ENCODE measurements at regions not wholly inside any gene's neighbourhood (a gene's known extent, or its start where the extent isn't known, plus 50 kb on each side); places are given as distances from the start of the nearest gene placed in this dataset.

- no peaks in the 10 kb centered on the region for H3K9me3 ChIP-seq (replicated peaks; ENCODE audit: control insufficient read depth, insufficient read depth, low read length)
- H3K4me1 ChIP-seq (ENCODE audit: control insufficient read depth, extremely low read depth, insufficient read depth, low read length), result no peaks in the 10 kb centered on the region
- H3K9me1 ChIP-seq (replicated peaks; ENCODE audit: control insufficient read depth, extremely low read depth, insufficient read depth, low read length), result no peaks in the 10 kb centered on the region
- H3K36me3 ChIP-seq (ENCODE audit: control insufficient read depth in 2 of 2, extremely low read depth in 1 of 2, insufficient read depth in 2 of 2, low read length in 2 of 2), result no peaks in the 10 kb centered on the region
- POLR2A ChIA-PET, result no interaction called here
- dilution Hi-C loops (cut with MboI; ENCODE audit: extremely low pct_ligation_motif_present, low sequenced_read_pairs), result loop anchor here (25.0 kb wide), 1 partner anchor 463 kb away; no protein-coding TSS in a partner anchor
- no peak for FAIRE-seq
- H3K27me3 ChIP-seq (ENCODE audit: control insufficient read depth in 2 of 2, insufficient read depth in 2 of 2, low read length in 2 of 2), result no peaks in the 10 kb centered on the region
- intact Hi-C loops (cut with micrococcal nuclease), result no loop called here
- H3K4me3 ChIP-seq (replicated peaks in 1 of 3; ENCODE audit: insufficient read depth in 1 of 3, low read depth in 1 of 3, low read length in 3 of 3), result no peak overlapping the region
- H4K20me1 ChIP-seq (replicated peaks; ENCODE audit: control insufficient read depth, extremely low read depth, insufficient read depth, low read length), result no peaks in the 10 kb centered on the region
- BruUV-seq (replicated peaks), result no TSS peak
- H3K79me2 ChIP-seq (ENCODE audit: control insufficient read depth, insufficient read depth, low read length), result no peaks in the 10 kb centered on the region
- H3K27ac ChIP-seq (ENCODE audit: insufficient read depth, low read depth, low read length), result no peak overlapping the region
- H3K4me2 ChIP-seq (ENCODE audit: insufficient read depth, low read length), result no peak overlapping the region
- no peak for TF ChIP-seq CTCF (IDR thresholded peaks at IDR 0.05; ENCODE audit: extremely low read depth in 1 of 2, insufficient read depth in 1 of 2, low read depth in 1 of 2, low read length in 2 of 2)
- no peak for TF ChIP-seq FOS (IDR thresholded peaks at IDR 0.05; ENCODE audit: borderline replicate concordance, insufficient read depth, low read length)
- TF ChIP-seq MAX (IDR thresholded peaks at IDR 0.05; ENCODE audit: insufficient read depth, insufficient read length), result no peak
- no peak for TF ChIP-seq POLR2A (IDR thresholded peaks at IDR 0.05; ENCODE audit: low read depth, low read length)
- TF ChIP-seq MYC (IDR thresholded peaks at IDR 0.05; ENCODE audit: low read depth, low read length), result no peak
- no peak for TF ChIP-seq JUN (IDR thresholded peaks at IDR 0.05; ENCODE audit: borderline replicate concordance, insufficient read depth, insufficient read length, low read depth)
- no peak for TF ChIP-seq POLR2AphosphoS5 (IDR thresholded peaks at IDR 0.05; ENCODE audit: insufficient read depth, low read depth, low read length)
- TF ChIP-seq EZH2 (IDR thresholded peaks at IDR 0.05; ENCODE audit: borderline replicate concordance, low read depth, low read length, severe bottlenecking), result no peak
- TF ChIP-seq GATA2 (IDR thresholded peaks at IDR 0.05; ENCODE audit: insufficient read depth, insufficient read length, low read depth, low read length), result no peak
- CTCF ChIA-PET, result interaction anchor here (1.1 kb wide), 1 partner anchor 469 kb away, joined by 6 read pairs; no protein-coding TSS in a partner anchor
- DNase-seq (ENCODE audit: low read depth, low spot score), result no peak
- no peak overlapping the region for H2AFZ ChIP-seq (ENCODE audit: low read depth, low read length)
- no peak overlapping the region for H3K9ac ChIP-seq (replicated peaks; ENCODE audit: extremely low read depth, insufficient read depth, low read length)
Measured at GRCh38 chr12:107600581-107601144, 84.9 kb upstream of the PWP1 start.
